Hepatocyte (in vitro differentiated cells): ENCODE measurements at regions not wholly inside any gene's neighbourhood (a gene's known extent, or its start where the extent isn't known, plus 50 kb on each side); places are given as distances from the start of the nearest gene placed in this dataset.

Experiments used
- EZH2phosphoT487 ChIP-seq: fragments of 200-600 bp; sonication (generic); IDR thresholded peaks from one replicate; pipeline ENCODE4 v1.6.1; 2018; ENCODE audit warnings: antibody characterized with exemption, mild to moderate bottlenecking, low read depth, moderate library complexity; ENCODE audit not compliant: unreplicated experiment, severe bottlenecking
- TF ChIP-seq, protein P1 (sequence below): fragments of 200-600 bp; sonication (generic); IDR thresholded peaks from 2 replicates; pipeline ENCODE4 v1.5.1; 2016; ENCODE audit warnings: antibody characterized with exemption, mild to moderate bottlenecking; ENCODE audit not compliant: poor library complexity

- TF ChIP-seq, protein P1, sequence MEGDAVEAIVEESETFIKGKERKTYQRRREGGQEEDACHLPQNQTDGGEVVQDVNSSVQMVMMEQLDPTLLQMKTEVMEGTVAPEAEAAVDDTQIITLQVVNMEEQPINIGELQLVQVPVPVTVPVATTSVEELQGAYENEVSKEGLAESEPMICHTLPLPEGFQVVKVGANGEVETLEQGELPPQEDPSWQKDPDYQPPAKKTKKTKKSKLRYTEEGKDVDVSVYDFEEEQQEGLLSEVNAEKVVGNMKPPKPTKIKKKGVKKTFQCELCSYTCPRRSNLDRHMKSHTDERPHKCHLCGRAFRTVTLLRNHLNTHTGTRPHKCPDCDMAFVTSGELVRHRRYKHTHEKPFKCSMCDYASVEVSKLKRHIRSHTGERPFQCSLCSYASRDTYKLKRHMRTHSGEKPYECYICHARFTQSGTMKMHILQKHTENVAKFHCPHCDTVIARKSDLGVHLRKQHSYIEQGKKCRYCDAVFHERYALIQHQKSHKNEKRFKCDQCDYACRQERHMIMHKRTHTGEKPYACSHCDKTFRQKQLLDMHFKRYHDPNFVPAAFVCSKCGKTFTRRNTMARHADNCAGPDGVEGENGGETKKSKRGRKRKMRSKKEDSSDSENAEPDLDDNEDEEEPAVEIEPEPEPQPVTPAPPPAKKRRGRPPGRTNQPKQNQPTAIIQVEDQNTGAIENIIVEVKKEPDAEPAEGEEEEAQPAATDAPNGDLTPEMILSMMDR: no peak
- TF ChIP-seq EZH2phosphoT487: no peak
Observed at GRCh38 chrX:69234624-69235023, 69.4 kb upstream of the PJA1 start.
